ENCODE measurements at regions not wholly inside any gene's neighbourhood (a gene's known extent, or its start where the extent isn't known, plus 50 kb on each side); places are given as distances from the start of the nearest gene placed in this dataset.
A peak's percentile ranks its signal among the peaks of the same experiment; 100 is the strongest.

- no peaks in the 10 kb centered on the region for H3K9me3 ChIP-seq (ENCODE audit: low read length)
- H3K36me3 ChIP-seq (ENCODE audit: insufficient read depth, low read length) = no peaks in the 10 kb centered on the region
- H3K4me2 ChIP-seq (ENCODE audit: low read length) = no peak overlapping the region
- no TSS peak for BruUV-seq (replicated peaks)
- peak; percentile 33 for DNase-seq (ENCODE audit: low spot score)
- no peaks in the 10 kb centered on the region for H4K20me1 ChIP-seq (ENCODE audit: insufficient read depth, low read length)
- H2AFZ ChIP-seq (ENCODE audit: low read length) = no peak overlapping the region
- intact Hi-C loops (cut with micrococcal nuclease; ENCODE audit: unreplicated experiment) = no loop called here
- H3K9me2 ChIP-seq (ENCODE audit: insufficient read depth, low read length) = no peaks in the 10 kb centered on the region
- no peaks in the 10 kb centered on the region for H3K79me2 ChIP-seq (ENCODE audit: insufficient read depth, low read depth, low read length)
- TF ChIP-seq EZH2phosphoT487 (IDR thresholded peaks at IDR 0.05; ENCODE audit: borderline replicate concordance, low read depth, low read length) = no peak
- TF ChIP-seq CTCF (conservative IDR thresholded peaks at IDR 0.05; ENCODE audit: low read length) = no peak
- peaks cover 37% of the 10 kb centered on the region for H3K4me1 ChIP-seq (ENCODE audit: insufficient read depth, low read length, poor library complexity, severe bottlenecking)
- no peak overlapping the region for H3K27ac ChIP-seq (ENCODE audit: low read depth, low read length, poor library complexity, severe bottlenecking)
- H3K4me3 ChIP-seq (ENCODE audit: low read depth, low read length, poor library complexity, severe bottlenecking) = no peak overlapping the region
- CTCF ChIA-PET (ENCODE audit: unreplicated experiment) = interaction anchor here (0.6 kb wide), 1 partner anchor 200 kb away, joined by 3 read pairs; no protein-coding TSS in a partner anchor
- POLR2A ChIA-PET = interaction anchor here (0.5 to 0.7 kb wide), 2 partner anchors 15 to 706 kb away, joined by 4 to 11 read pairs; no protein-coding TSS in a partner anchor
Observed at GRCh38 chr13:39956036-39956435, 300.6 kb downstream of the COG6 start.

GRCh38 chr13:39957868-39958677 is 302.6 kb downstream of the COG6 start:
- no peaks in the 10 kb centered on the region for H3K79me2 ChIP-seq (ENCODE audit: insufficient read depth, low read depth, low read length)
- H2AFZ ChIP-seq (ENCODE audit: low read length) = peak overlapping the region; percentile 87
- H3K4me2 ChIP-seq (ENCODE audit: low read length) = peak overlapping the region; percentile 45
- no peak for TF ChIP-seq CTCF (conservative IDR thresholded peaks at IDR 0.05; ENCODE audit: low read length)
- no peak for TF ChIP-seq EZH2phosphoT487 (IDR thresholded peaks at IDR 0.05; ENCODE audit: borderline replicate concordance, low read depth, low read length)
- BruUV-seq (replicated peaks) = no TSS peak
- no peaks in the 10 kb centered on the region for H4K20me1 ChIP-seq (ENCODE audit: insufficient read depth, low read length)
- H3K9me2 ChIP-seq (ENCODE audit: insufficient read depth, low read length) = no peaks in the 10 kb centered on the region
- H3K36me3 ChIP-seq (ENCODE audit: insufficient read depth, low read length) = no peaks in the 10 kb centered on the region
- peaks cover 20% of the 10 kb centered on the region for H3K4me1 ChIP-seq (ENCODE audit: insufficient read depth, low read length, poor library complexity, severe bottlenecking)
- intact Hi-C loops (cut with micrococcal nuclease; ENCODE audit: unreplicated experiment) = no loop called here
- no peak overlapping the region for H3K27ac ChIP-seq (ENCODE audit: low read depth, low read length, poor library complexity, severe bottlenecking)
- CTCF ChIA-PET (ENCODE audit: unreplicated experiment) = no interaction called here
- POLR2A ChIA-PET = no interaction called here
- peak; percentile 23 for DNase-seq (ENCODE audit: low spot score)
- no peaks in the 10 kb centered on the region for H3K9me3 ChIP-seq (ENCODE audit: low read length)
- H3K4me3 ChIP-seq (ENCODE audit: low read depth, low read length, poor library complexity, severe bottlenecking) = peak overlapping the region; percentile 35
